Liver (tissue), 8 donors: ENCODE measurements at regions not wholly inside any gene's neighbourhood (a gene's known extent, or its start where the extent isn't known, plus 50 kb on each side); places are given as distances from the start of the nearest gene placed in this dataset.

Experiments used
- DNase-seq: peaks from one replicate; pipeline ENCODE4 v3.0.0-alpha.2; 2017; ENCODE audit warnings: low spot score
- H3K27ac ChIP-seq, 2 donors: one replicate each; pipeline ENCODE4 v1.7.0; 2013; ENCODE audit warnings: inconsistent platforms in 2 of 2, low read length in 2 of 2, control low read depth in 1 of 2, low read depth in 1 of 2, mild to moderate bottlenecking in 1 of 2
- H3K27me3 ChIP-seq, 4 donors: one replicate each; pipeline versions ENCODE4 v1.6.1 to v1.7.0; 2013; ENCODE audit warnings: low read length in 3 of 4, inconsistent platforms in 1 of 4, mild to moderate bottlenecking in 1 of 4, moderate library complexity in 1 of 4; ENCODE audit not compliant: control insufficient read depth in 4 of 4, insufficient read depth in 4 of 4
- H3K36me3 ChIP-seq, 4 donors: one replicate each; pipeline versions ENCODE4 v1.6.1 to v1.7.0; 2013; ENCODE audit warnings: low read length in 3 of 4, mild to moderate bottlenecking in 3 of 4, low read depth in 1 of 4, moderate library complexity in 1 of 4; ENCODE audit not compliant: control insufficient read depth in 4 of 4, insufficient read depth in 3 of 4
- H3K4me1 ChIP-seq, 4 donors: one replicate each; pipeline versions ENCODE4 v1.6.1 to v1.7.0; 2013; ENCODE audit warnings: low read length in 3 of 4, mild to moderate bottlenecking in 3 of 4, moderate library complexity in 1 of 4; ENCODE audit not compliant: control insufficient read depth in 4 of 4, insufficient read depth in 4 of 4
- H3K4me3 ChIP-seq, 3 donors: one replicate each; pipeline versions ENCODE4 v1.6.1 to v1.7.0; 2013; ENCODE audit warnings: low read length in 3 of 3, control low read depth in 1 of 3, low read depth in 1 of 3, mild to moderate bottlenecking in 1 of 3
- H3K9ac ChIP-seq, 2 donors: one replicate each; pipeline ENCODE4 v1.7.0; 2013; ENCODE audit warnings: low read length in 2 of 2, mild to moderate bottlenecking in 2 of 2, moderate library complexity in 2 of 2, control low read depth in 1 of 2, low read depth in 1 of 2
- H3K9me3 ChIP-seq, 4 donors: one replicate each; pipeline versions ENCODE4 v1.6.1 to v1.7.0; 2013; ENCODE audit warnings: low read length in 3 of 4; ENCODE audit not compliant: control insufficient read depth in 4 of 4
- EGR1 ChIP-seq, 2 donors: IDR thresholded peaks; 2 replicates each; pipeline ENCODE4 v1.6.1; 2016 to 2018; ENCODE audit warnings: antibody characterized with exemption in 2 of 2, low read depth in 2 of 2
- FOXA1 ChIP-seq: IDR thresholded peaks from 2 replicates; pipeline ENCODE4 v1.6.1; 2016; ENCODE audit warnings: antibody characterized with exemption
- GABPA ChIP-seq, 2 donors: IDR thresholded peaks in 1 of 2; conservative IDR thresholded peaks in 1 of 2; 2 replicates each; pipeline ENCODE4 v1.6.1; 2016; ENCODE audit warnings: antibody characterized with exemption in 2 of 2, mild to moderate bottlenecking in 1 of 2, moderate library complexity in 1 of 2
- HNF4A ChIP-seq, 2 donors: conservative IDR thresholded peaks; 2 replicates each; pipeline ENCODE4 v1.6.1; 2016; ENCODE audit warnings: antibody characterized with exemption in 2 of 2, mild to moderate bottlenecking in 2 of 2
- JUND ChIP-seq, 2 donors: IDR thresholded peaks; 2 replicates each; pipeline ENCODE4 v1.6.1; 2016; ENCODE audit warnings: antibody characterized with exemption in 2 of 2
- NR2F2 ChIP-seq: IDR thresholded peaks from 2 replicates; pipeline ENCODE4 v1.6.1; 2016; ENCODE audit warnings: antibody characterized with exemption
- RAD21 ChIP-seq, 2 donors: IDR thresholded peaks; 2 replicates each; pipeline ENCODE4 v1.6.1; 2016; ENCODE audit warnings: antibody characterized with exemption in 2 of 2, mild to moderate bottlenecking in 2 of 2
- SP1 ChIP-seq: IDR thresholded peaks from 2 replicates; pipeline ENCODE4 v1.6.1; 2018; ENCODE audit warnings: antibody characterized with exemption, mild to moderate bottlenecking
- TAF1 ChIP-seq: conservative IDR thresholded peaks from 2 replicates; pipeline ENCODE4 v1.6.1; 2016; ENCODE audit warnings: antibody characterized with exemption, mild to moderate bottlenecking
- YY1 ChIP-seq: IDR thresholded peaks from 2 replicates; pipeline ENCODE4 v1.6.1; 2016; ENCODE audit warnings: antibody characterized with exemption, mild to moderate bottlenecking
- WGBS: extraction: QIAGEN DNeasy Blood & Tissue Kit; methylation state at CpG from one replicate; pipeline ENCODE4 v1.1.7; 2013; 5-methylcytosine and 5-hydroxymethylcytosine counted together
- TF ChIP-seq, protein P1 (sequence below): IDR thresholded peaks from 2 replicates; pipeline ENCODE4 v1.6.1; 2016; ENCODE audit warnings: antibody characterized with exemption
- TF ChIP-seq, protein P2 (sequence below): IDR thresholded peaks from 2 replicates; pipeline ENCODE4 v1.6.1; 2016; ENCODE audit warnings: antibody characterized with exemption
- TF ChIP-seq, protein P3 (sequence below): IDR thresholded peaks from 2 replicates; pipeline ENCODE4 v1.6.1; 2016; ENCODE audit warnings: antibody characterized with exemption
- TF ChIP-seq, protein P4 (sequence below): fragments of 150-350 bp; IDR thresholded peaks from 2 replicates; pipeline ENCODE4 v1.5.1; 2017; ENCODE audit warnings: improper control_type of control experiment, low read depth, low read length; ENCODE audit not compliant: missing input control
- TF ChIP-seq, protein P5 (sequence below): IDR thresholded peaks from 2 replicates; pipeline ENCODE4 v1.6.1; 2016; ENCODE audit warnings: antibody characterized with exemption, mild to moderate bottlenecking
- donor health status: healthy.
- donor health status: healthy.
- donor health status: healthy.
- donor health status: healthy.
- donor health status: healthy.

DNA sequence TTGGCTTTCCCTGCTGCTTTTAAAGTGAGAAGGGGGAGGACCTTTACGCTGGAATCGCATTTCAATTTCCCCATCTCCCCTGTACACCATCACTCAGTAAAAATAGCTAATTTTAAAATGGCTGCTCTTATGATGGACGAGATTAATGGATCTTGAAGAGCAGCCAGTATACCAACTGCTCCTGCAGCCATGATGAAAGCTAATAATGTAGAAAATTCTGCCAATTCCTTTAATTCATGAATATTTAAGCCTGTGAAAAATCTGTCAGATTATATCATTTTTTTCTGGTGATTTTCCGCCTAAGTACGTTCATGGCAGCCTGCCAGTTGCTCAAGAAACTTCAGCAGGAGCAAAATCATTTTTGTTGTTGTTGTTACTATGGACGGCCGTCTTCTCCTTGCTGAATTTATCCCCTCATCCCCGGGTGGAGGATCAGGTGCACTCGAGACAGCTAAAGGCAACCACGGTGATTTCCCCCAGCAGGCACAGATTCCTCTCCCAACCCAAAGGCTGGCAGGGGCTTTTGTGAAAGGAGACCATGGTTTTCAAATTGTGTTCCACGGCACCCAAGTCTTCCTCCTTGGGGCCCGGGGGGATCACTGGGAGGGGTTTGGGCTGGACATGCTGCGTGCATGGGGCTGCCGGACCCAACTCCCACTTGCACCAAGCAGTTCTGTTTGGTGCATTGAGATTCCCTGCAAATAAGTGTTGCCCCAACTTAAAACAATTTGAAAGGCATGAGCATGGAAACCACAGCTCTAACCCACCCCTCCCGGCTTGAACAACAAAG, 289.6 kb downstream of the UACA start:
- Histone ChIP-seq H3K4me1 (peaks cover 10 to 29% (median 17%) of the 10 kb centered on the region in 4 donors), H3K27me3 (peaks cover 0 to 2% (median 0%) of the 10 kb centered on the region in 4 donors), H3K9me3 (no peaks in the 10 kb centered on the region), H3K9ac (no peak overlapping the region), H3K4me3 (no peak overlapping the region), H3K27ac (peak overlapping the region in 1 of 2 donors; percentile 71), H3K36me3 (no peaks in the 10 kb centered on the region)
- TF ChIP-seq, protein P1, sequence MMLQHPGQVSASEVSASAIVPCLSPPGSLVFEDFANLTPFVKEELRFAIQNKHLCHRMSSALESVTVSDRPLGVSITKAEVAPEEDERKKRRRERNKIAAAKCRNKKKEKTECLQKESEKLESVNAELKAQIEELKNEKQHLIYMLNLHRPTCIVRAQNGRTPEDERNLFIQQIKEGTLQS: no peak
- TF ChIP-seq SP1 (no peak), TAF1 (no peak), JUND (IDR thresholded peaks at IDR 0.05) (no peak), HNF4A (conservative IDR thresholded peaks at IDR 0.05) (no peak), EGR1 (IDR thresholded peaks at IDR 0.05; ENCODE audit: low read depth in 2 of 2) (no peak), NR2F2 (no peak), GABPA (IDR thresholded peaks at IDR 0.05 in 1 of 2, conservative IDR thresholded peaks at IDR 0.05 in 1 of 2) (no peak), FOXA1 (no peak)
- TF ChIP-seq, protein P2, sequence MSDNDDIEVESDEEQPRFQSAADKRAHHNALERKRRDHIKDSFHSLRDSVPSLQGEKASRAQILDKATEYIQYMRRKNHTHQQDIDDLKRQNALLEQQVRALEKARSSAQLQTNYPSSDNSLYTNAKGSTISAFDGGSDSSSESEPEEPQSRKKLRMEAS: no peak
- TF ChIP-seq, protein P3, sequence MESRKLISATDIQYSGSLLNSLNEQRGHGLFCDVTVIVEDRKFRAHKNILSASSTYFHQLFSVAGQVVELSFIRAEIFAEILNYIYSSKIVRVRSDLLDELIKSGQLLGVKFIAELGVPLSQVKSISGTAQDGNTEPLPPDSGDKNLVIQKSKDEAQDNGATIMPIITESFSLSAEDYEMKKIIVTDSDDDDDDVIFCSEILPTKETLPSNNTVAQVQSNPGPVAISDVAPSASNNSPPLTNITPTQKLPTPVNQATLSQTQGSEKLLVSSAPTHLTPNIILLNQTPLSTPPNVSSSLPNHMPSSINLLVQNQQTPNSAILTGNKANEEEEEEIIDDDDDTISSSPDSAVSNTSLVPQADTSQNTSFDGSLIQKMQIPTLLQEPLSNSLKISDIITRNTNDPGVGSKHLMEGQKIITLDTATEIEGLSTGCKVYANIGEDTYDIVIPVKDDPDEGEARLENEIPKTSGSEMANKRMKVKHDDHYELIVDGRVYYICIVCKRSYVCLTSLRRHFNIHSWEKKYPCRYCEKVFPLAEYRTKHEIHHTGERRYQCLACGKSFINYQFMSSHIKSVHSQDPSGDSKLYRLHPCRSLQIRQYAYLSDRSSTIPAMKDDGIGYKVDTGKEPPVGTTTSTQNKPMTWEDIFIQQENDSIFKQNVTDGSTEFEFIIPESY: no peak
- TF ChIP-seq, protein P4, sequence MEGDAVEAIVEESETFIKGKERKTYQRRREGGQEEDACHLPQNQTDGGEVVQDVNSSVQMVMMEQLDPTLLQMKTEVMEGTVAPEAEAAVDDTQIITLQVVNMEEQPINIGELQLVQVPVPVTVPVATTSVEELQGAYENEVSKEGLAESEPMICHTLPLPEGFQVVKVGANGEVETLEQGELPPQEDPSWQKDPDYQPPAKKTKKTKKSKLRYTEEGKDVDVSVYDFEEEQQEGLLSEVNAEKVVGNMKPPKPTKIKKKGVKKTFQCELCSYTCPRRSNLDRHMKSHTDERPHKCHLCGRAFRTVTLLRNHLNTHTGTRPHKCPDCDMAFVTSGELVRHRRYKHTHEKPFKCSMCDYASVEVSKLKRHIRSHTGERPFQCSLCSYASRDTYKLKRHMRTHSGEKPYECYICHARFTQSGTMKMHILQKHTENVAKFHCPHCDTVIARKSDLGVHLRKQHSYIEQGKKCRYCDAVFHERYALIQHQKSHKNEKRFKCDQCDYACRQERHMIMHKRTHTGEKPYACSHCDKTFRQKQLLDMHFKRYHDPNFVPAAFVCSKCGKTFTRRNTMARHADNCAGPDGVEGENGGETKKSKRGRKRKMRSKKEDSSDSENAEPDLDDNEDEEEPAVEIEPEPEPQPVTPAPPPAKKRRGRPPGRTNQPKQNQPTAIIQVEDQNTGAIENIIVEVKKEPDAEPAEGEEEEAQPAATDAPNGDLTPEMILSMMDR: no peak
- DNase-seq: no peak
- 71% methylated on average over 15 of the region's 15 CpGs for WGBS

DNA sequence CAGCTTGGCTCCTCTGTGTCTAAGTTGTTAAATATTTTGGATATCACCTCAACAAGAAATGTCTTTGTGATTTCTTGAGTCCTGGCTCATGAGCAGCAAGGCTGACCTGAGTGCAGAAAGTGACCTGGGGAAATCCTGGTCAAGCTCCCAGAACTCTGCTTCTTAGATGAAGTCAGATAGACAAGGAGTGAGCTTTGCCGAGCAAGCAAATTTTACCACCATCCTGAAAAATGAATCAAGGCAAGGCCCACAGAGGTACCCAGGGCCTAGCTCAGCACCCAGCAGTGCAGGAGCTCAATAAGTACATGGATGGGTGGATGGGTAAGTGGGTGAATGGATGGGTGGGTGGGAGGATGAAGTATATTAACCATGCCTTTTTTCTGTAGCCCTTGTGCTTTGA, 291.8 kb downstream of the UACA start:
- H3K27ac ChIP-seq: no peak overlapping the region
- H3K9ac ChIP-seq: no peak overlapping the region
- TF ChIP-seq FOXA1 (no peak), YY1 (no peak), NR2F2 (no peak), GABPA (IDR thresholded peaks at IDR 0.05 in 1 of 2, conservative IDR thresholded peaks at IDR 0.05 in 1 of 2) (no peak), TAF1 (no peak), EGR1 (IDR thresholded peaks at IDR 0.05; ENCODE audit: low read depth in 2 of 2) (no peak), RAD21 (IDR thresholded peaks at IDR 0.05) (no peak), HNF4A (conservative IDR thresholded peaks at IDR 0.05) (no peak), JUND (IDR thresholded peaks at IDR 0.05) (no peak)
- TF ChIP-seq, protein P3: no peak
- TF ChIP-seq, protein P2: no peak
- TF ChIP-seq, protein P4: no peak
- TF ChIP-seq, protein P5, sequence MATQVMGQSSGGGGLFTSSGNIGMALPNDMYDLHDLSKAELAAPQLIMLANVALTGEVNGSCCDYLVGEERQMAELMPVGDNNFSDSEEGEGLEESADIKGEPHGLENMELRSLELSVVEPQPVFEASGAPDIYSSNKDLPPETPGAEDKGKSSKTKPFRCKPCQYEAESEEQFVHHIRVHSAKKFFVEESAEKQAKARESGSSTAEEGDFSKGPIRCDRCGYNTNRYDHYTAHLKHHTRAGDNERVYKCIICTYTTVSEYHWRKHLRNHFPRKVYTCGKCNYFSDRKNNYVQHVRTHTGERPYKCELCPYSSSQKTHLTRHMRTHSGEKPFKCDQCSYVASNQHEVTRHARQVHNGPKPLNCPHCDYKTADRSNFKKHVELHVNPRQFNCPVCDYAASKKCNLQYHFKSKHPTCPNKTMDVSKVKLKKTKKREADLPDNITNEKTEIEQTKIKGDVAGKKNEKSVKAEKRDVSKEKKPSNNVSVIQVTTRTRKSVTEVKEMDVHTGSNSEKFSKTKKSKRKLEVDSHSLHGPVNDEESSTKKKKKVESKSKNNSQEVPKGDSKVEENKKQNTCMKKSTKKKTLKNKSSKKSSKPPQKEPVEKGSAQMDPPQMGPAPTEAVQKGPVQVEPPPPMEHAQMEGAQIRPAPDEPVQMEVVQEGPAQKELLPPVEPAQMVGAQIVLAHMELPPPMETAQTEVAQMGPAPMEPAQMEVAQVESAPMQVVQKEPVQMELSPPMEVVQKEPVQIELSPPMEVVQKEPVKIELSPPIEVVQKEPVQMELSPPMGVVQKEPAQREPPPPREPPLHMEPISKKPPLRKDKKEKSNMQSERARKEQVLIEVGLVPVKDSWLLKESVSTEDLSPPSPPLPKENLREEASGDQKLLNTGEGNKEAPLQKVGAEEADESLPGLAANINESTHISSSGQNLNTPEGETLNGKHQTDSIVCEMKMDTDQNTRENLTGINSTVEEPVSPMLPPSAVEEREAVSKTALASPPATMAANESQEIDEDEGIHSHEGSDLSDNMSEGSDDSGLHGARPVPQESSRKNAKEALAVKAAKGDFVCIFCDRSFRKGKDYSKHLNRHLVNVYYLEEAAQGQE: no peak
- DNase-seq: no peak
- H3K27me3 ChIP-seq: no peaks in the 10 kb centered on the region
- peaks cover 10 to 29% (median 17%) of the 10 kb centered on the region in 4 donors for H3K4me1 ChIP-seq
- WGBS: 39% methylated on average over 1 of the region's 1 CpG
- no peaks in the 10 kb centered on the region for H3K36me3 ChIP-seq
- H3K4me3 ChIP-seq: no peak overlapping the region
- H3K9me3 ChIP-seq: no peaks in the 10 kb centered on the region
